ENCODE measurements at regions not wholly inside any gene's neighbourhood (a gene's known extent, or its start where the extent isn't known, plus 50 kb on each side); places are given as distances from the start of the nearest gene placed in this dataset.

DNA sequence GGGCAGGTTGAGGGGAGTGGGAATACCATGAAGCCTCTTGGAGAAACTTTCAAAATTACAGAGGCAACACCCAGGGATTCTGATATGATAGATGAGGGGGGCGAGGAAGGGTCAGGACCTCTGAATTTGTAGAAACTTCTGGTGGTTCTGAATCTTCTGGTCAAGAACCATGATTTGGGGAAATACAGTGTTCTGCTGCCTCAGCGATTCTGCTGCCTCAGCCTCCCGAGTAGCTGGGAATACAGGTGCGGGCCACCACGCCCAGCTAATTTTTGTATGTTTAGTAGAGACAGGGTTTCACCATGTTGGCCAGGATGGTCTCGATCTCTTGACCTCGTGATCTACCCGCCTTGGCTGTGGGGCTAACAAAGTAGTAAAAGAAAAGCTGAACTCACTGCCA, 70.4 kb downstream of the MAGEF1 start:
- POLR2A ChIA-PET: no interaction called here
- no peaks in the 10 kb centered on the region for H3K9me3 ChIP-seq (replicated peaks; ENCODE audit: control insufficient read depth, insufficient read depth, low read length)
- H4K20me1 ChIP-seq (replicated peaks; ENCODE audit: control insufficient read depth, extremely low read depth, insufficient read depth, low read length): no peaks in the 10 kb centered on the region
- no peaks in the 10 kb centered on the region for H3K4me1 ChIP-seq (ENCODE audit: control insufficient read depth, extremely low read depth, insufficient read depth, low read length)
- H3K27ac ChIP-seq (ENCODE audit: insufficient read depth, low read depth, low read length): no peak overlapping the region
- intact Hi-C loops (cut with micrococcal nuclease) (no loop called here), dilution Hi-C loops (cut with MboI; ENCODE audit: extremely low pct_ligation_motif_present, low sequenced_read_pairs) (no loop called here)
- FAIRE-seq: no peak
- TF ChIP-seq POLR2AphosphoS5 (IDR thresholded peaks at IDR 0.05; ENCODE audit: insufficient read depth, low read depth, low read length) (no peak), EZH2 (IDR thresholded peaks at IDR 0.05; ENCODE audit: borderline replicate concordance, low read depth, low read length, severe bottlenecking) (no peak), MYC (IDR thresholded peaks at IDR 0.05; ENCODE audit: low read depth, low read length) (no peak), JUN (IDR thresholded peaks at IDR 0.05; ENCODE audit: borderline replicate concordance, insufficient read depth, insufficient read length, low read depth) (no peak), FOS (IDR thresholded peaks at IDR 0.05; ENCODE audit: borderline replicate concordance, insufficient read depth, low read length) (no peak), POLR2A (IDR thresholded peaks at IDR 0.05; ENCODE audit: low read depth, low read length) (no peak), GATA2 (IDR thresholded peaks at IDR 0.05; ENCODE audit: insufficient read depth, insufficient read length, low read depth, low read length) (no peak)
- TF ChIP-seq, protein P1, sequence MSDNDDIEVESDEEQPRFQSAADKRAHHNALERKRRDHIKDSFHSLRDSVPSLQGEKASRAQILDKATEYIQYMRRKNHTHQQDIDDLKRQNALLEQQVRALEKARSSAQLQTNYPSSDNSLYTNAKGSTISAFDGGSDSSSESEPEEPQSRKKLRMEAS (IDR thresholded peaks at IDR 0.05; ENCODE audit: insufficient read depth, insufficient read length): no peak
- TF ChIP-seq, protein P2, sequence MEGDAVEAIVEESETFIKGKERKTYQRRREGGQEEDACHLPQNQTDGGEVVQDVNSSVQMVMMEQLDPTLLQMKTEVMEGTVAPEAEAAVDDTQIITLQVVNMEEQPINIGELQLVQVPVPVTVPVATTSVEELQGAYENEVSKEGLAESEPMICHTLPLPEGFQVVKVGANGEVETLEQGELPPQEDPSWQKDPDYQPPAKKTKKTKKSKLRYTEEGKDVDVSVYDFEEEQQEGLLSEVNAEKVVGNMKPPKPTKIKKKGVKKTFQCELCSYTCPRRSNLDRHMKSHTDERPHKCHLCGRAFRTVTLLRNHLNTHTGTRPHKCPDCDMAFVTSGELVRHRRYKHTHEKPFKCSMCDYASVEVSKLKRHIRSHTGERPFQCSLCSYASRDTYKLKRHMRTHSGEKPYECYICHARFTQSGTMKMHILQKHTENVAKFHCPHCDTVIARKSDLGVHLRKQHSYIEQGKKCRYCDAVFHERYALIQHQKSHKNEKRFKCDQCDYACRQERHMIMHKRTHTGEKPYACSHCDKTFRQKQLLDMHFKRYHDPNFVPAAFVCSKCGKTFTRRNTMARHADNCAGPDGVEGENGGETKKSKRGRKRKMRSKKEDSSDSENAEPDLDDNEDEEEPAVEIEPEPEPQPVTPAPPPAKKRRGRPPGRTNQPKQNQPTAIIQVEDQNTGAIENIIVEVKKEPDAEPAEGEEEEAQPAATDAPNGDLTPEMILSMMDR (IDR thresholded peaks at IDR 0.05; ENCODE audit: extremely low read depth in 1 of 2, insufficient read depth in 1 of 2, low read depth in 1 of 2, low read length in 2 of 2): no peak
- no peaks in the 10 kb centered on the region for H3K79me2 ChIP-seq (ENCODE audit: control insufficient read depth, insufficient read depth, low read length)
- no peak for DNase-seq (ENCODE audit: low read depth, low spot score)
- no peaks in the 10 kb centered on the region for H3K9me1 ChIP-seq (replicated peaks; ENCODE audit: control insufficient read depth, extremely low read depth, insufficient read depth, low read length)
- no peak overlapping the region for H3K9ac ChIP-seq (replicated peaks; ENCODE audit: extremely low read depth, insufficient read depth, low read length)
- BruUV-seq (replicated peaks): no TSS peak
- peaks cover 0 to 7% of the 10 kb centered on the region in 2 experiments for H3K27me3 ChIP-seq (ENCODE audit: control insufficient read depth in 2 of 2, insufficient read depth in 2 of 2, low read length in 2 of 2)
- CTCF ChIA-PET: no interaction called here
- H2AFZ ChIP-seq (ENCODE audit: low read depth, low read length): no peak overlapping the region
- H3K4me2 ChIP-seq (ENCODE audit: insufficient read depth, low read length): no peak overlapping the region
- no peak overlapping the region for H3K4me3 ChIP-seq (replicated peaks in 1 of 3; ENCODE audit: insufficient read depth in 1 of 3, low read depth in 1 of 3, low read length in 3 of 3)
- H3K36me3 ChIP-seq (ENCODE audit: control insufficient read depth in 2 of 2, extremely low read depth in 1 of 2, insufficient read depth in 2 of 2, low read length in 2 of 2): no peaks in the 10 kb centered on the region
